CD14-positive monocyte (primary cell): ENCODE measurements at regions not wholly inside any gene's neighbourhood (a gene's known extent, or its start where the extent isn't known, plus 50 kb on each side); places are given as distances from the start of the nearest gene placed in this dataset.

Source experiments
- DNase-seq, 3 donors: peaks; one replicate each; pipeline ENCODE4 v3.0.0-alpha.2; 2011 to 2022
- H2AFZ ChIP-seq: 2 replicates; pipeline ENCODE4 v1.6.0; 2012; ENCODE audit warnings: mild to moderate bottlenecking, low read depth, low read length, inconsistent platforms; ENCODE audit not compliant: insufficient read depth, poor library complexity, severe bottlenecking
- H3K27ac ChIP-seq, 2 donors: 1 replicate in 1 of 2; 2 replicates in 1 of 2; pipeline ENCODE4 v1.5.1; 2012 to 2013; ENCODE audit warnings: low read length in 2 of 2, control low read depth in 1 of 2, inconsistent platforms in 1 of 2, low read depth in 1 of 2, mild to moderate bottlenecking in 1 of 2
- H3K27me3 ChIP-seq, 2 donors: one replicate each; pipeline versions ENCODE4 v1.6.0 to v1.6.1; 2011 to 2013; ENCODE audit warnings: low read length in 2 of 2; ENCODE audit not compliant: control insufficient read depth in 2 of 2, insufficient read depth in 2 of 2
- H3K36me3 ChIP-seq, 2 donors: replicated peaks in 1 of 2; 1 replicate in 1 of 2; 2 replicates in 1 of 2; pipeline versions ENCODE4 v1.5.1 to v1.6.1; 2012 to 2013; ENCODE audit warnings: low read length in 2 of 2, control low read depth in 1 of 2, inconsistent platforms in 1 of 2, mild to moderate bottlenecking in 1 of 2; ENCODE audit not compliant: insufficient read depth in 2 of 2, control insufficient read depth in 1 of 2
- H3K4me1 ChIP-seq, 2 donors: 1 replicate in 1 of 2; 2 replicates in 1 of 2; pipeline versions ENCODE4 v1.5.1 to v1.6.1; 2012 to 2013; ENCODE audit warnings: low read length in 2 of 2, control low read depth in 1 of 2, inconsistent platforms in 1 of 2, mild to moderate bottlenecking in 1 of 2, moderate library complexity in 1 of 2; ENCODE audit not compliant: insufficient read depth in 2 of 2, control insufficient read depth in 1 of 2
- H3K4me2 ChIP-seq: replicated peaks from 2 replicates; pipeline ENCODE3; 2012; ENCODE audit warnings: low read length, moderate library complexity, mild to moderate bottlenecking; ENCODE audit not compliant: poor library complexity, severe bottlenecking; ENCODE audit errors: extremely low read depth
- H3K4me3 ChIP-seq, 3 experiments: fragments of 200-600 bp in 1 of 3; sonication (generic) in 1 of 3; replicated peaks in 1 of 3; 1 replicate in 2 of 3; 2 replicates in 1 of 3; pipeline ENCODE4 v1.5.1; 2011 to 2013; ENCODE audit warnings: low read length in 3 of 3, mild to moderate bottlenecking in 3 of 3, control low read depth in 2 of 3, low read depth in 2 of 3, inconsistent platforms in 1 of 3, moderate library complexity in 1 of 3
- H3K79me2 ChIP-seq: 2 replicates; pipeline ENCODE4 v1.6.0; 2012; ENCODE audit warnings: mild to moderate bottlenecking, control low read depth, inconsistent platforms, low read length, moderate library complexity; ENCODE audit not compliant: insufficient read depth
- H3K9ac ChIP-seq: 2 replicates; pipeline ENCODE4 v1.6.0; 2017; ENCODE audit warnings: low read length, mild to moderate bottlenecking; ENCODE audit not compliant: insufficient read depth, poor library complexity, severe bottlenecking
- H3K9me3 ChIP-seq, 2 donors: replicated peaks in 1 of 2; 1 replicate in 1 of 2; 2 replicates in 1 of 2; pipeline versions ENCODE4 v1.5.1 to v1.6.1; 2012 to 2013; ENCODE audit warnings: low read length in 2 of 2, control low read depth in 1 of 2; ENCODE audit not compliant: control insufficient read depth in 1 of 2, insufficient read depth in 1 of 2
- H4K20me1 ChIP-seq: 2 replicates; pipeline ENCODE4 v1.6.0; 2012; ENCODE audit warnings: mild to moderate bottlenecking, low read length, control low read depth, moderate library complexity; ENCODE audit not compliant: insufficient read depth
- H3K27ac Mint-ChIP-seq, 7 donors: one replicate each; pipeline ENCODE4 v1.8.0; 2020; ENCODE audit warnings: mild to moderate bottlenecking in 7 of 7, mixed read lengths in 7 of 7, moderate library complexity in 6 of 7, inconsistent platforms in 2 of 7
- H3K27me3 Mint-ChIP-seq, 3 donors: one replicate each; pipeline ENCODE4 v1.8.0; 2021 to 2022; ENCODE audit warnings: low read depth in 3 of 3, mild to moderate bottlenecking in 3 of 3, mixed read lengths in 3 of 3, moderate library complexity in 3 of 3, inconsistent platforms in 1 of 3
- H3K36me3 Mint-ChIP-seq, 2 donors: one replicate each; pipeline ENCODE4 v1.8.0; 2020; ENCODE audit warnings: mixed read lengths in 2 of 2, inconsistent platforms in 1 of 2, mild to moderate bottlenecking in 1 of 2
- H3K4me1 Mint-ChIP-seq: one replicate; pipeline ENCODE4 v1.8.0; 2020; ENCODE audit warnings: mild to moderate bottlenecking, mixed read lengths
- H3K4me3 Mint-ChIP-seq, 2 donors: one replicate each; pipeline ENCODE4 v1.8.0; 2020; ENCODE audit warnings: mild to moderate bottlenecking in 2 of 2, mixed read lengths in 2 of 2, moderate library complexity in 1 of 2
- H3K9me3 Mint-ChIP-seq, 7 donors: one replicate each; pipeline ENCODE4 v1.8.0; 2020 to 2022; ENCODE audit warnings: mixed read lengths in 7 of 7, mild to moderate bottlenecking in 6 of 7, moderate library complexity in 6 of 7, inconsistent platforms in 2 of 7
- WGBS: methylation state at CpG from one replicate; pipeline ENCODE4 v1.1.5; 2013; ENCODE audit warnings: missing lambda C conversion rate; ENCODE audit not compliant: insufficient coverage; 5-methylcytosine and 5-hydroxymethylcytosine counted together
- intact Hi-C, 2 donors: fragments of 100-400 bp; cut with micrococcal nuclease; formaldehyde crosslinking; loops; one replicate each; pipeline versions ENCODE4 v1.15.0 to v1.15.1; 2023
- TF ChIP-seq, protein P1 (sequence below): fragments of 200-600 bp; IDR thresholded peaks from one replicate; pipeline ENCODE4 v1.8.0; 2022; ENCODE audit warnings: antibody characterized with exemption, mild to moderate bottlenecking

DNA sequence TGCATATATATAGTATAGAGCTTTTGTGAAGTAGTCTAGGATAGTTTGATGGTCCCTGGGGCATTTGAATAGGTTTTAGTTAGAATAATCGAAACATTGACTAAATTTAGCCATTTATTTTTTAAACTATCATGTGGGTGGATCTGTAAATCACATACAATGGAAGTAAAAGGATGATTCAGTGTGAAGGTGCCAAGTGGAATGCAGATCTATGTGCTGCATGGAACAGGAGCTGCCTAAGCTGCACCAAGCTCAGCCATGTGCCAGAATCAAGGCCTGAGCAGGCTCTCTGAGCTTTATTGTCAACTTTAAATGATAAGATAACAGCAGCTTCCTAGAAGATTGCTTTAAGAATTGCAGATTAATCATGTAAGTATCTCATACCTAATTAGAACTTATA is 1996.2 kb upstream of the PIK3C3 start:
- no CpG with 5 or more reads among the region's 1 CpG for WGBS
- Histone ChIP-seq H3K9ac (no peak overlapping the region), H4K20me1 (no peaks in the 10 kb centered on the region), H3K4me2 (no peak overlapping the region), H3K4me3 (no peak overlapping the region), H3K27me3 (no peaks in the 10 kb centered on the region), H3K79me2 (no peaks in the 10 kb centered on the region), H3K9me3 (peaks cover 0 to 9% of the 10 kb centered on the region in 2 donors), H3K4me1 (no peaks in the 10 kb centered on the region), H3K27ac (no peak overlapping the region), H2AFZ (no peak overlapping the region), H3K36me3 (no peaks in the 10 kb centered on the region)
- no peak for DNase-seq
- Mint-ChIP-seq H3K9me3 (peaks cover 0 to 15% (median 4%) of the 10 kb centered on the region in 7 donors), H3K4me1 (no peaks in the 10 kb centered on the region), H3K27ac (no peak overlapping the region), H3K4me3 (no peak overlapping the region), H3K27me3 (no peaks in the 10 kb centered on the region), H3K36me3 (no peaks in the 10 kb centered on the region)
- TF ChIP-seq, protein P1, sequence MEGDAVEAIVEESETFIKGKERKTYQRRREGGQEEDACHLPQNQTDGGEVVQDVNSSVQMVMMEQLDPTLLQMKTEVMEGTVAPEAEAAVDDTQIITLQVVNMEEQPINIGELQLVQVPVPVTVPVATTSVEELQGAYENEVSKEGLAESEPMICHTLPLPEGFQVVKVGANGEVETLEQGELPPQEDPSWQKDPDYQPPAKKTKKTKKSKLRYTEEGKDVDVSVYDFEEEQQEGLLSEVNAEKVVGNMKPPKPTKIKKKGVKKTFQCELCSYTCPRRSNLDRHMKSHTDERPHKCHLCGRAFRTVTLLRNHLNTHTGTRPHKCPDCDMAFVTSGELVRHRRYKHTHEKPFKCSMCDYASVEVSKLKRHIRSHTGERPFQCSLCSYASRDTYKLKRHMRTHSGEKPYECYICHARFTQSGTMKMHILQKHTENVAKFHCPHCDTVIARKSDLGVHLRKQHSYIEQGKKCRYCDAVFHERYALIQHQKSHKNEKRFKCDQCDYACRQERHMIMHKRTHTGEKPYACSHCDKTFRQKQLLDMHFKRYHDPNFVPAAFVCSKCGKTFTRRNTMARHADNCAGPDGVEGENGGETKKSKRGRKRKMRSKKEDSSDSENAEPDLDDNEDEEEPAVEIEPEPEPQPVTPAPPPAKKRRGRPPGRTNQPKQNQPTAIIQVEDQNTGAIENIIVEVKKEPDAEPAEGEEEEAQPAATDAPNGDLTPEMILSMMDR: no peak
- intact Hi-C loops: no loop called here

DNA sequence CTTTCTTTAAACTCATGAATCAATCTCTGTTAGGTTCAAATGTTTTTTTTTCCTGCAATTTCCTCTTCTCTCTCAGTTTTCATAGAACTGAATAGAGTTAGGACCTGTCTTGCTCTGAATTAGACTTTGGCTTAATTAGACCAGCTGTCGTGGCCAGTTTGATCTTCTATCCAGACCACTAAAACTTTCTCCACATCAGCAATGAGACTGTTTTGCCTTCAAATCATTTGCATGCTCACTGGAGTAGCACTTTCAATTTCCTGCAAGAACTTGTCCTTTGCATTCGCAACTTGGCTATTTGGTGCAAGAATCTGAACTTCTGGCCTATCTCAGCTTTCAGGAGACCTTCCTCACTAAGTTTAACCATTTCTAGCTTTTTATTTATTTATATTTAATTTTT is 2002.2 kb upstream of the PIK3C3 start:
- intact Hi-C loops: no loop called here

More for the DNA sequence above, 2002.2 kb upstream of the PIK3C3 start:
- no peaks in the 10 kb centered on the region for H3K36me3 ChIP-seq
- Mint-ChIP-seq H3K27me3 (no peaks in the 10 kb centered on the region), H3K27ac (no peak overlapping the region), H3K4me3 (no peak overlapping the region), H3K4me1 (no peaks in the 10 kb centered on the region), H3K36me3 (no peaks in the 10 kb centered on the region), H3K9me3 (peaks cover 0 to 14% (median 3%) of the 10 kb centered on the region in 7 donors)
- peaks cover 0 to 6% of the 10 kb centered on the region in 2 donors for H3K9me3 ChIP-seq
- DNase-seq: no peak
- H3K4me1 ChIP-seq: no peaks in the 10 kb centered on the region
- H3K79me2 ChIP-seq: no peaks in the 10 kb centered on the region
- H3K9ac ChIP-seq: no peak overlapping the region
- no peak overlapping the region for H3K4me2 ChIP-seq
- no peak overlapping the region for H3K27ac ChIP-seq
- no peak overlapping the region for H3K4me3 ChIP-seq
- TF ChIP-seq, protein P1: no peak
- H3K27me3 ChIP-seq: no peaks in the 10 kb centered on the region
- no peaks in the 10 kb centered on the region for H4K20me1 ChIP-seq
- WGBS: no CpG with 5 or more reads among the region's 2 CpGs
- no peak overlapping the region for H2AFZ ChIP-seq
